ENCODE measurements at regions not wholly inside any gene's neighbourhood (a gene's known extent, or its start where the extent isn't known, plus 50 kb on each side); places are given as distances from the start of the nearest gene placed in this dataset.

- peaks cover 22 to 33% of the 10 kb centered on the region in 2 donors for H3K4me1 ChIP-seq (ENCODE audit: control insufficient read depth in 1 of 2, insufficient read depth in 2 of 2, low read length in 2 of 2)
- no peak overlapping the region for H3K4me3 ChIP-seq (ENCODE audit: low read depth in 1 of 2, low read length in 2 of 2)
- no peaks in the 10 kb centered on the region for H3K36me3 ChIP-seq (ENCODE audit: control insufficient read depth in 1 of 2, insufficient read depth in 2 of 2, low read length in 2 of 2)
- H3K27me3 ChIP-seq (ENCODE audit: low read depth, low read length): no peaks in the 10 kb centered on the region
- no peak overlapping the region for H3K27ac ChIP-seq (ENCODE audit: low read length)
- no peaks in the 10 kb centered on the region for H3K9me3 ChIP-seq (ENCODE audit: control insufficient read depth in 1 of 2, low read length in 2 of 2)
These were observed 450.0 kb upstream of the KCNMB2 start for GRCh38 chr3:178086144-178086825.

- Histone ChIP-seq H3K36me3 (ENCODE audit: control insufficient read depth in 1 of 2, insufficient read depth in 2 of 2, low read length in 2 of 2) (no peaks in the 10 kb centered on the region), H3K4me3 (ENCODE audit: low read depth in 1 of 2, low read length in 2 of 2) (no peak overlapping the region), H3K27ac (ENCODE audit: low read length) (no peak overlapping the region), H3K9me3 (ENCODE audit: control insufficient read depth in 1 of 2, low read length in 2 of 2) (no peaks in the 10 kb centered on the region), H3K27me3 (ENCODE audit: low read depth, low read length) (no peaks in the 10 kb centered on the region), H3K4me1 (ENCODE audit: control insufficient read depth in 1 of 2, insufficient read depth in 2 of 2, low read length in 2 of 2) (peaks cover 22 to 33% of the 10 kb centered on the region in 2 donors)
These were observed 448.9 kb upstream of the KCNMB2 start for GRCh38 chr3:178087376-178087775.

GRCh38 chr3:178088963-178089362 lies 447.3 kb upstream of the KCNMB2 start:
- H3K9me3 ChIP-seq (ENCODE audit: control insufficient read depth in 1 of 2, low read length in 2 of 2): no peaks in the 10 kb centered on the region
- H3K36me3 ChIP-seq (ENCODE audit: control insufficient read depth in 1 of 2, insufficient read depth in 2 of 2, low read length in 2 of 2): no peaks in the 10 kb centered on the region
- H3K4me1 ChIP-seq (ENCODE audit: control insufficient read depth in 1 of 2, insufficient read depth in 2 of 2, low read length in 2 of 2): peaks cover 16 to 24% of the 10 kb centered on the region in 2 donors
- no peak overlapping the region for H3K4me3 ChIP-seq (ENCODE audit: low read depth in 1 of 2, low read length in 2 of 2)
- no peaks in the 10 kb centered on the region for H3K27me3 ChIP-seq (ENCODE audit: low read depth, low read length)
- no peak overlapping the region for H3K27ac ChIP-seq (ENCODE audit: low read length)

- no peak overlapping the region for H3K4me3 ChIP-seq (ENCODE audit: low read depth in 1 of 2, low read length in 2 of 2)
- no peaks in the 10 kb centered on the region for H3K27me3 ChIP-seq (ENCODE audit: low read depth, low read length)
- no peaks in the 10 kb centered on the region for H3K36me3 ChIP-seq (ENCODE audit: control insufficient read depth in 1 of 2, insufficient read depth in 2 of 2, low read length in 2 of 2)
- no peak overlapping the region for H3K27ac ChIP-seq (ENCODE audit: low read length)
- H3K4me1 ChIP-seq (ENCODE audit: control insufficient read depth in 1 of 2, insufficient read depth in 2 of 2, low read length in 2 of 2): peaks cover 0 to 4% of the 10 kb centered on the region in 2 donors
- no peaks in the 10 kb centered on the region for H3K9me3 ChIP-seq (ENCODE audit: control insufficient read depth in 1 of 2, low read length in 2 of 2)
These were observed 445.3 kb upstream of the KCNMB2 start for GRCh38 chr3:178090899-178091298.

- H3K27ac ChIP-seq (ENCODE audit: low read length): no peak overlapping the region
- no peak overlapping the region for H3K4me3 ChIP-seq (ENCODE audit: low read depth in 1 of 2, low read length in 2 of 2)
- no peaks in the 10 kb centered on the region for H3K27me3 ChIP-seq (ENCODE audit: low read depth, low read length)
- peaks cover 0 to under 1% of the 10 kb centered on the region in 2 donors for H3K4me1 ChIP-seq (ENCODE audit: control insufficient read depth in 1 of 2, insufficient read depth in 2 of 2, low read length in 2 of 2)
- no peaks in the 10 kb centered on the region for H3K9me3 ChIP-seq (ENCODE audit: control insufficient read depth in 1 of 2, low read length in 2 of 2)
- H3K36me3 ChIP-seq (ENCODE audit: control insufficient read depth in 1 of 2, insufficient read depth in 2 of 2, low read length in 2 of 2): no peaks in the 10 kb centered on the region
These were observed 440.7 kb upstream of the KCNMB2 start for GRCh38 chr3:178095522-178095921.

- no peaks in the 10 kb centered on the region for H3K36me3 ChIP-seq (ENCODE audit: control insufficient read depth in 1 of 2, insufficient read depth in 2 of 2, low read length in 2 of 2)
- H3K9me3 ChIP-seq (ENCODE audit: control insufficient read depth in 1 of 2, low read length in 2 of 2): no peaks in the 10 kb centered on the region
- no peak overlapping the region for H3K27ac ChIP-seq (ENCODE audit: low read length)
- no peak overlapping the region for H3K4me3 ChIP-seq (ENCODE audit: low read depth in 1 of 2, low read length in 2 of 2)
- H3K27me3 ChIP-seq (ENCODE audit: low read depth, low read length): no peaks in the 10 kb centered on the region
- H3K4me1 ChIP-seq (ENCODE audit: control insufficient read depth in 1 of 2, insufficient read depth in 2 of 2, low read length in 2 of 2): peaks cover 0 to 12% of the 10 kb centered on the region in 2 donors
These were observed 439.3 kb upstream of the KCNMB2 start for GRCh38 chr3:178096955-178097354.

GRCh38 chr3:178097576-178097975 lies 438.7 kb upstream of the KCNMB2 start:
- Histone ChIP-seq H3K4me3 (ENCODE audit: low read depth in 1 of 2, low read length in 2 of 2) (no peak overlapping the region), H3K27me3 (ENCODE audit: low read depth, low read length) (no peaks in the 10 kb centered on the region), H3K4me1 (ENCODE audit: control insufficient read depth in 1 of 2, insufficient read depth in 2 of 2, low read length in 2 of 2) (peaks cover 0 to 12% of the 10 kb centered on the region in 2 donors), H3K27ac (ENCODE audit: low read length) (no peak overlapping the region), H3K9me3 (ENCODE audit: control insufficient read depth in 1 of 2, low read length in 2 of 2) (no peaks in the 10 kb centered on the region), H3K36me3 (ENCODE audit: control insufficient read depth in 1 of 2, insufficient read depth in 2 of 2, low read length in 2 of 2) (no peaks in the 10 kb centered on the region)

GRCh38 chr3:178099274-178099673 lies 437.0 kb upstream of the KCNMB2 start:
- Histone ChIP-seq H3K27ac (ENCODE audit: low read length) (no peak overlapping the region), H3K4me3 (ENCODE audit: low read depth in 1 of 2, low read length in 2 of 2) (no peak overlapping the region), H3K9me3 (ENCODE audit: control insufficient read depth in 1 of 2, low read length in 2 of 2) (no peaks in the 10 kb centered on the region), H3K27me3 (ENCODE audit: low read depth, low read length) (no peaks in the 10 kb centered on the region), H3K36me3 (ENCODE audit: control insufficient read depth in 1 of 2, insufficient read depth in 2 of 2, low read length in 2 of 2) (no peaks in the 10 kb centered on the region), H3K4me1 (ENCODE audit: control insufficient read depth in 1 of 2, insufficient read depth in 2 of 2, low read length in 2 of 2) (peaks cover 0 to 19% of the 10 kb centered on the region in 2 donors)

- H3K27ac ChIP-seq (ENCODE audit: low read length): no peak overlapping the region
- H3K4me1 ChIP-seq (ENCODE audit: control insufficient read depth in 1 of 2, insufficient read depth in 2 of 2, low read length in 2 of 2): peaks cover 0 to 19% of the 10 kb centered on the region in 2 donors
- no peak overlapping the region for H3K4me3 ChIP-seq (ENCODE audit: low read depth in 1 of 2, low read length in 2 of 2)
- H3K9me3 ChIP-seq (ENCODE audit: control insufficient read depth in 1 of 2, low read length in 2 of 2): no peaks in the 10 kb centered on the region
- no peaks in the 10 kb centered on the region for H3K36me3 ChIP-seq (ENCODE audit: control insufficient read depth in 1 of 2, insufficient read depth in 2 of 2, low read length in 2 of 2)
- H3K27me3 ChIP-seq (ENCODE audit: low read depth, low read length): no peaks in the 10 kb centered on the region
These were observed 436.4 kb upstream of the KCNMB2 start for GRCh38 chr3:178099862-178100261.

GRCh38 chr3:178100908-178101307 lies 435.3 kb upstream of the KCNMB2 start:
- Histone ChIP-seq H3K36me3 (ENCODE audit: control insufficient read depth in 1 of 2, insufficient read depth in 2 of 2, low read length in 2 of 2) (no peaks in the 10 kb centered on the region), H3K4me3 (ENCODE audit: low read depth in 1 of 2, low read length in 2 of 2) (no peak overlapping the region), H3K27me3 (ENCODE audit: low read depth, low read length) (no peaks in the 10 kb centered on the region), H3K4me1 (ENCODE audit: control insufficient read depth in 1 of 2, insufficient read depth in 2 of 2, low read length in 2 of 2) (peaks cover 0 to 19% of the 10 kb centered on the region in 2 donors), H3K9me3 (ENCODE audit: control insufficient read depth in 1 of 2, low read length in 2 of 2) (no peaks in the 10 kb centered on the region), H3K27ac (ENCODE audit: low read length) (no peak overlapping the region)

GRCh38 chr3:178103140-178103539 lies 433.1 kb upstream of the KCNMB2 start:
- no peaks in the 10 kb centered on the region for H3K9me3 ChIP-seq (ENCODE audit: control insufficient read depth in 1 of 2, low read length in 2 of 2)
- peaks cover 0 to 19% of the 10 kb centered on the region in 2 donors for H3K4me1 ChIP-seq (ENCODE audit: control insufficient read depth in 1 of 2, insufficient read depth in 2 of 2, low read length in 2 of 2)
- no peak overlapping the region for H3K27ac ChIP-seq (ENCODE audit: low read length)
- H3K36me3 ChIP-seq (ENCODE audit: control insufficient read depth in 1 of 2, insufficient read depth in 2 of 2, low read length in 2 of 2): no peaks in the 10 kb centered on the region
- no peak overlapping the region for H3K4me3 ChIP-seq (ENCODE audit: low read depth in 1 of 2, low read length in 2 of 2)
- no peaks in the 10 kb centered on the region for H3K27me3 ChIP-seq (ENCODE audit: low read depth, low read length)

GRCh38 chr3:178107804-178108203 lies 428.4 kb upstream of the KCNMB2 start:
- Histone ChIP-seq H3K4me3 (ENCODE audit: low read depth in 1 of 2, low read length in 2 of 2) (no peak overlapping the region), H3K36me3 (ENCODE audit: control insufficient read depth in 1 of 2, insufficient read depth in 2 of 2, low read length in 2 of 2) (no peaks in the 10 kb centered on the region), H3K27me3 (ENCODE audit: low read depth, low read length) (no peaks in the 10 kb centered on the region), H3K9me3 (ENCODE audit: control insufficient read depth in 1 of 2, low read length in 2 of 2) (no peaks in the 10 kb centered on the region), H3K4me1 (ENCODE audit: control insufficient read depth in 1 of 2, insufficient read depth in 2 of 2, low read length in 2 of 2) (peaks cover 0 to 7% of the 10 kb centered on the region in 2 donors), H3K27ac (ENCODE audit: low read length) (no peak overlapping the region)

All from muscle layer of duodenum (tissue), 2 donors.